ENCODE measurements at regions not wholly inside any gene's neighbourhood (a gene's known extent, or its start where the extent isn't known, plus 50 kb on each side); places are given as distances from the start of the nearest gene placed in this dataset.

GRCh38 chr2:78549766-78550165 lies 475.7 kb upstream of the REG3G start:
- H3K4me2 ChIP-seq (ENCODE audit: extremely low read depth, insufficient read depth, low read length): no peak overlapping the region
- no peaks in the 10 kb centered on the region for H3K27me3 ChIP-seq (ENCODE audit: control insufficient read depth, insufficient read depth, low read length)
- no peak for DNase-seq (ENCODE audit: low read depth in 2 of 2)
- H4K20me1 ChIP-seq (ENCODE audit: control insufficient read depth, extremely low read depth, insufficient read depth, low read length): no peaks in the 10 kb centered on the region
- no peak overlapping the region for H3K9ac ChIP-seq (ENCODE audit: insufficient read depth, low read length)
- H3K36me3 ChIP-seq (ENCODE audit: control insufficient read depth, insufficient read depth, low read length): no peaks in the 10 kb centered on the region
- no peaks in the 10 kb centered on the region for H3K9me3 ChIP-seq (ENCODE audit: control insufficient read depth, insufficient read depth, low read depth, low read length)
- no peaks in the 10 kb centered on the region for H3K79me2 ChIP-seq (ENCODE audit: control insufficient read depth, insufficient read depth, low read length)
- H3K4me1 ChIP-seq (ENCODE audit: control insufficient read depth, extremely low read depth, insufficient read depth, low read length): no peaks in the 10 kb centered on the region
- TF ChIP-seq EZH2 (IDR thresholded peaks at IDR 0.05; ENCODE audit: low read length, missing control alignments) (no peak), CTCF (conservative IDR thresholded peaks at IDR 0.05 in 1 of 2, IDR thresholded peaks at IDR 0.05 in 1 of 2; ENCODE audit: low read depth in 1 of 2, low read length in 2 of 2) (no peak)
- no peak overlapping the region for H2AFZ ChIP-seq (ENCODE audit: low read length)
- no peak overlapping the region for H3K27ac ChIP-seq (ENCODE audit: insufficient read depth, low read length)
- no peak overlapping the region for H3K4me3 ChIP-seq (replicated peaks in 1 of 4; ENCODE audit: control extremely low read depth in 1 of 4, insufficient read depth in 1 of 4, low read depth in 3 of 4, low read length in 4 of 4)

DNA sequence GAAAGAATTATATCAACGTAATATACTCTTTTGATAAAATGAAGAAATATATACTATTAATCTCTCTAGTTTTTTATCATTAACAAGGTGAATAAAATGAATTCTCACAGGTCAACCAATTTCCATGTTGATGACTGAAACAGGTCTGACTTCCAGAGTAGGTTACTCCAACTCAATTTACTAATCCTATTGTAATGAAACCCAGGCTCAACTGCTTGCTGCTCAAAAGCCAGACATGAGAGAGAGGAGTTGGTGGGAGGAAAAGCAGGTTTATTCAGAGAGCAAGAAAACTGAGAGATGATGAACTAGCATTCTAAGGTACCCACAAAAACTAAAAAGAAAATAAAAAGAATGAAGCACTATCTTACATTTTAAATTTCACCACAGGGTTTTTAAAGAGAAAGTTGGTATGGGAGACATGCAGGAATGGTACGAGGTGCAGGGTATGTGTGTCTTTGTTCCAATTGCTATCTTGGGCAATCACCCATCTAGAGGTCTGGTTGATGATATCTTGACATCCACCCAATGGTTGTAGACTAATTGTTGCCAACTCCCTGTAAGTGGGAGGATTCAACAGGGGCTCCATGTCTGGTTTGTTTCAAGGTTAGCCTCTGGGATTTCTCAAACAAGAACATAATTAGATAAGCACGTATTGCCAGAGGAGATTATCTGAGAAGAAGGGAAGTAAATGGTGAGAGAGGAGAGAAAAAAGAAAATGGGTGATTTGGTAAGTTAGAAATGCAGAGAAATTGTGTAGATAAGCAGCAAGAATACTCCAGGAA lies 471.4 kb upstream of the REG3G start:
- no peaks in the 10 kb centered on the region for H3K9me3 ChIP-seq (ENCODE audit: control insufficient read depth, insufficient read depth, low read depth, low read length)
- DNase-seq (ENCODE audit: low read depth in 2 of 2): no peak
- H4K20me1 ChIP-seq (ENCODE audit: control insufficient read depth, extremely low read depth, insufficient read depth, low read length): no peaks in the 10 kb centered on the region
- H3K36me3 ChIP-seq (ENCODE audit: control insufficient read depth, insufficient read depth, low read length): no peaks in the 10 kb centered on the region
- H3K4me2 ChIP-seq (ENCODE audit: extremely low read depth, insufficient read depth, low read length): no peak overlapping the region
- H3K79me2 ChIP-seq (ENCODE audit: control insufficient read depth, insufficient read depth, low read length): no peaks in the 10 kb centered on the region
- no peak overlapping the region for H3K9ac ChIP-seq (ENCODE audit: insufficient read depth, low read length)
- TF ChIP-seq CTCF (conservative IDR thresholded peaks at IDR 0.05 in 1 of 2, IDR thresholded peaks at IDR 0.05 in 1 of 2; ENCODE audit: low read depth in 1 of 2, low read length in 2 of 2): no peak
- no peak for TF ChIP-seq EZH2 (IDR thresholded peaks at IDR 0.05; ENCODE audit: low read length, missing control alignments)
- no peaks in the 10 kb centered on the region for H3K27me3 ChIP-seq (ENCODE audit: control insufficient read depth, insufficient read depth, low read length)
- no peak overlapping the region for H3K4me3 ChIP-seq (replicated peaks in 1 of 4; ENCODE audit: control extremely low read depth in 1 of 4, insufficient read depth in 1 of 4, low read depth in 3 of 4, low read length in 4 of 4)
- H3K4me1 ChIP-seq (ENCODE audit: control insufficient read depth, extremely low read depth, insufficient read depth, low read length): no peaks in the 10 kb centered on the region
- H2AFZ ChIP-seq (ENCODE audit: low read length): no peak overlapping the region
- H3K27ac ChIP-seq (ENCODE audit: insufficient read depth, low read length): no peak overlapping the region

DNA sequence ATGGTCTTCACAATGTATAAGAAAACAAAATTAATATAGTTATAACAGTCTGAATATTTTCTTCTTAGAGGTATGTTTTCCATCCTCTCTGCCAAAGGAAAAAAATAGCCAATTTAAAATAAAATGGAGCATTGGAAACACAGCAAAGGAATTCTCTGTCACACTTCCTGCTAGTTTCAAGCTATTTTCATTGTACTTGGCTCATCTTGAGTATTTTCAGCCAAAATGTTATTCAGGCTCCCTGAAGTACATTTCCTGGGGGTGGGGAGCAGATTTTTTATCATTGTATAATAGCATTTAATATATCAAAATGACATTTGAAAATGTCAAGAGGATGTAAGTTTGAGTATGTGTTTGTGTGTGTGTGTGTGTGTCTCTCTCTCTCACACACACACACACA lies 463.6 kb upstream of the REG3G start:
- DNase-seq (ENCODE audit: low read depth in 2 of 2): no peak
- Histone ChIP-seq H3K4me1 (ENCODE audit: control insufficient read depth, extremely low read depth, insufficient read depth, low read length) (no peaks in the 10 kb centered on the region), H3K27me3 (ENCODE audit: control insufficient read depth, insufficient read depth, low read length) (no peaks in the 10 kb centered on the region), H3K9me3 (ENCODE audit: control insufficient read depth, insufficient read depth, low read depth, low read length) (no peaks in the 10 kb centered on the region), H3K9ac (ENCODE audit: insufficient read depth, low read length) (no peak overlapping the region), H3K4me2 (ENCODE audit: extremely low read depth, insufficient read depth, low read length) (no peak overlapping the region), H3K4me3 (replicated peaks in 1 of 4; ENCODE audit: control extremely low read depth in 1 of 4, insufficient read depth in 1 of 4, low read depth in 3 of 4, low read length in 4 of 4) (no peak overlapping the region), H3K79me2 (ENCODE audit: control insufficient read depth, insufficient read depth, low read length) (no peaks in the 10 kb centered on the region), H4K20me1 (ENCODE audit: control insufficient read depth, extremely low read depth, insufficient read depth, low read length) (no peaks in the 10 kb centered on the region), H3K36me3 (ENCODE audit: control insufficient read depth, insufficient read depth, low read length) (no peaks in the 10 kb centered on the region), H3K27ac (ENCODE audit: insufficient read depth, low read length) (no peak overlapping the region), H2AFZ (ENCODE audit: low read length) (no peak overlapping the region)
- no peak for TF ChIP-seq CTCF (conservative IDR thresholded peaks at IDR 0.05 in 1 of 2, IDR thresholded peaks at IDR 0.05 in 1 of 2; ENCODE audit: low read depth in 1 of 2, low read length in 2 of 2)
- TF ChIP-seq EZH2 (IDR thresholded peaks at IDR 0.05; ENCODE audit: low read length, missing control alignments): no peak
